C4-2B (cell line): ENCODE measurements at regions not wholly inside any gene's neighbourhood (a gene's known extent, or its start where the extent isn't known, plus 50 kb on each side); places are given as distances from the start of the nearest gene placed in this dataset.

ENCODE experiments used
- CTCF ChIP-seq: fragments of 450-650 bp; conservative IDR thresholded peaks from 2 replicates; pipeline ENCODE4 v1.5.1; 2017; ENCODE audit warnings: mild to moderate bottlenecking
- ZFX ChIP-seq: fragments of 450-650 bp; IDR thresholded peaks from 2 replicates; pipeline ENCODE4 v1.6.1; 2017

- TF ChIP-seq CTCF (no peak), ZFX (no peak)
Observed at GRCh38 chr3:72017935-72018334, 233.0 kb upstream of the PROK2 start.
